GOT3 (cell line): ENCODE measurements at regions not wholly inside any gene's neighbourhood (a gene's known extent, or its start where the extent isn't known, plus 50 kb on each side); places are given as distances from the start of the nearest gene placed in this dataset.

Experiments used
- DNase-seq: peaks from one replicate; lab custom pipeline; 2025; ENCODE audit warnings: mixed read lengths; lab: John Stamatoyannopoulos, UW

GRCh38 chr7:46165276-46165675, 244.2 kb upstream of the IGFBP3 start:
- DNase-seq: no peak

- no peak for DNase-seq
Measured at GRCh38 chr7:46164629-46165028, 243.6 kb upstream of the IGFBP3 start.

- no peak for DNase-seq
Measured at GRCh38 chr7:46163246-46163645, 242.2 kb upstream of the IGFBP3 start.

GRCh38 chr7:46162609-46163008, 241.5 kb upstream of the IGFBP3 start:
- DNase-seq: no peak

- DNase-seq: no peak
Measured at GRCh38 chr7:46160861-46161260, 239.8 kb upstream of the IGFBP3 start.

- no peak for DNase-seq
Measured at GRCh38 chr7:46157931-46158330, 236.9 kb upstream of the IGFBP3 start.

GRCh38 chr7:46157404-46157803, 236.3 kb upstream of the IGFBP3 start:
- no peak for DNase-seq

GRCh38 chr7:46156853-46157252, 235.8 kb upstream of the IGFBP3 start:
- DNase-seq: no peak

- DNase-seq: no peak
Measured at GRCh38 chr7:46156086-46156485, 235.0 kb upstream of the IGFBP3 start.

GRCh38 chr7:46155367-46155766, 234.3 kb upstream of the IGFBP3 start:
- no peak for DNase-seq

GRCh38 chr7:46153951-46154787, 233.1 kb upstream of the IGFBP3 start:
- no peak for DNase-seq

GRCh38 chr7:46153583-46153950, 232.5 kb upstream of the IGFBP3 start:
- DNase-seq: no peak

GRCh38 chr7:46152696-46153095, 231.6 kb upstream of the IGFBP3 start:
- no peak for DNase-seq

GRCh38 chr7:46150721-46151120, 229.6 kb upstream of the IGFBP3 start:
- no peak for DNase-seq

GRCh38 chr7:46150202-46150601, 229.1 kb upstream of the IGFBP3 start:
- no peak for DNase-seq

GRCh38 chr7:46147871-46148270, 226.8 kb upstream of the IGFBP3 start:
- DNase-seq: no peak

- peak; percentile 80 for DNase-seq
Measured at GRCh38 chr7:46146454-46147255, 225.6 kb upstream of the IGFBP3 start.

- DNase-seq: peak; percentile 53
Measured at GRCh38 chr7:46145412-46145811, 224.3 kb upstream of the IGFBP3 start.

GRCh38 chr7:46143949-46144917, 223.2 kb upstream of the IGFBP3 start:
- DNase-seq: no peak

GRCh38 chr7:46143421-46143820, 222.3 kb upstream of the IGFBP3 start:
- no peak for DNase-seq

GRCh38 chr7:46139079-46139478, 218.0 kb upstream of the IGFBP3 start:
- DNase-seq: no peak

- DNase-seq: no peak
Measured at GRCh38 chr7:46137725-46138124, 216.7 kb upstream of the IGFBP3 start.
